ENCODE measurements at regions not wholly inside any gene's neighbourhood (a gene's known extent, or its start where the extent isn't known, plus 50 kb on each side); places are given as distances from the start of the nearest gene placed in this dataset.

- no peak for TF ChIP-seq IRF5 (IDR thresholded peaks at IDR 0.05; ENCODE audit: borderline replicate concordance)
- TF ChIP-seq LARP7 (IDR thresholded peaks at IDR 0.05): no peak
- no peak for TF ChIP-seq PML (IDR thresholded peaks at IDR 0.05; ENCODE audit: low read length)
- no peak for TF ChIP-seq ZNF207 (IDR thresholded peaks at IDR 0.05; ENCODE audit: borderline replicate concordance)
- TF ChIP-seq SMARCA5 (IDR thresholded peaks at IDR 0.05): no peak
Measured at GRCh38 chr1:63266857-63267256, 55.5 kb upstream of the FOXD3 start (continued).

GRCh38 chr1:63268876-63269275, 53.5 kb upstream of the FOXD3 start:
- ChIA-PET CTCF (no interaction called here), POLR2A (no interaction called here), SMC1A (ENCODE audit: uncharacterized antibody, unreplicated experiment) (interaction anchor here (0.9 kb wide), 1 partner anchor 15 kb away, joined by 3 read pairs; no protein-coding TSS in a partner anchor), RAD21 (ENCODE audit: unreplicated experiment) (no interaction called here)
- H3K4me2 ChIP-seq (ENCODE audit: control insufficient read depth, insufficient read depth): no peak overlapping the region
- in situ Hi-C loops (cut with MboI) (no loop called here), intact Hi-C loops (cut with micrococcal nuclease; ENCODE audit: unreplicated experiment) (no loop called here)
- no peaks in the 10 kb centered on the region for H3K36me3 ChIP-seq (ENCODE audit: control insufficient read depth in 2 of 2, insufficient read depth in 2 of 2, low read length in 1 of 2)
- no peaks in the 10 kb centered on the region for H4K20me1 ChIP-seq (ENCODE audit: control insufficient read depth, insufficient read depth)
- no peaks in the 10 kb centered on the region for H3K79me2 ChIP-seq (ENCODE audit: control insufficient read depth, insufficient read depth, low read length)
- no peak overlapping the region for H3K9ac ChIP-seq (ENCODE audit: control insufficient read depth, insufficient read depth, low read length)
- BruUV-seq (replicated peaks): no TSS peak
- ATAC-seq (no peak), FAIRE-seq (no peak), DNase-seq (ENCODE audit: low read depth, low spot score) (no peak)
- H2AFZ ChIP-seq (ENCODE audit: control insufficient read depth, low read depth, low read length): no peak overlapping the region
- WGBS (ENCODE audit: insufficient coverage, insufficient replicate concordance, low lambda C conversion rate, missing lambda C conversion rate): 20% methylated on average over 2 of the region's 2 CpGs
- H3K27me3 ChIP-seq (replicated peaks in 1 of 2; ENCODE audit: control insufficient read depth in 2 of 2, insufficient read depth in 2 of 2, low read length in 1 of 2): no peaks in the 10 kb centered on the region
- no peak overlapping the region for H3K4me3 ChIP-seq
- H3K9me3 ChIP-seq (replicated peaks; ENCODE audit: control insufficient read depth, insufficient read depth, low read length): no peaks in the 10 kb centered on the region
- H3K4me1 ChIP-seq (ENCODE audit: control insufficient read depth, insufficient read depth, low read length): no peaks in the 10 kb centered on the region
- no peak overlapping the region for H3K27ac ChIP-seq (ENCODE audit: control insufficient read depth, insufficient read depth)
- TF ChIP-seq CEBPB (IDR thresholded peaks at IDR 0.05; ENCODE audit: borderline replicate concordance in 1 of 2, low read depth in 2 of 2, low read length in 2 of 2) (no peak), NFYA (IDR thresholded peaks at IDR 0.05; ENCODE audit: borderline replicate concordance, low read depth, low read length) (no peak), SMC3 (IDR thresholded peaks at IDR 0.05; ENCODE audit: borderline replicate concordance, low read length) (no peak), POU2F2 (IDR thresholded peaks at IDR 0.05; ENCODE audit: borderline replicate concordance, low read depth, low read length) (no peak), ATF7 (IDR thresholded peaks at IDR 0.05; ENCODE audit: low read depth) (no peak), NRF1 (conservative IDR thresholded peaks at IDR 0.05; ENCODE audit: low read depth, low read length) (no peak), NKRF (conservative IDR thresholded peaks at IDR 0.05) (no peak), PBX3 (IDR thresholded peaks at IDR 0.05; ENCODE audit: insufficient replicate concordance, low read depth, low read length) (no peak), CHD2 (IDR thresholded peaks at IDR 0.05; ENCODE audit: borderline replicate concordance, low read depth, low read length) (no peak), SPI1 (IDR thresholded peaks at IDR 0.05; ENCODE audit: borderline replicate concordance, insufficient read depth, low read depth, low read length) (no peak), SMAD1 (IDR thresholded peaks at IDR 0.05; ENCODE audit: low read depth, partially characterized antibody) (no peak), SUZ12 (IDR thresholded peaks at IDR 0.05; ENCODE audit: unreplicated experiment) (no peak), ZSCAN29 (IDR thresholded peaks at IDR 0.05) (no peak), NFYB (IDR thresholded peaks at IDR 0.05; ENCODE audit: insufficient read depth, low read depth, low read length) (no peak), MAX (IDR thresholded peaks at IDR 0.05; ENCODE audit: low read depth, low read length) (no peak)
